Adrenal gland (tissue), 9 donors: ENCODE measurements at regions not wholly inside any gene's neighbourhood (a gene's known extent, or its start where the extent isn't known, plus 50 kb on each side); places are given as distances from the start of the nearest gene placed in this dataset.

ENCODE experiments used
- DNase-seq, 7 donors: peaks; one replicate each; pipeline ENCODE4 v3.0.0-alpha.2; 2019 to 2020
- H3K27ac ChIP-seq, 5 donors: fragments of 200-600 bp; sonication (generic) in 4 of 5; 1 replicate in 3 of 5; 2 replicates in 2 of 5; pipeline versions ENCODE4 v1.5.1 to v1.8.0; 2016 to 2020; ENCODE audit warnings: mild to moderate bottlenecking in 1 of 5
- H3K27me3 ChIP-seq: fragments of 200-600 bp; 2 replicates; pipeline ENCODE4 v1.8.0; 2021
- H3K36me3 ChIP-seq, 2 donors: fragments of 200-600 bp; replicated peaks in 1 of 2; 1 replicate in 1 of 2; 2 replicates in 1 of 2; pipeline versions ENCODE4 v1.5.1 to v1.8.0; 2018 to 2022
- H3K4me1 ChIP-seq, 2 donors: fragments of 200-600 bp; replicated peaks in 1 of 2; 1 replicate in 1 of 2; 2 replicates in 1 of 2; pipeline versions ENCODE4 v1.5.1 to v1.8.0; 2018 to 2021
- H3K4me3 ChIP-seq, 4 donors: fragments of 200-600 bp; sonication (generic) in 3 of 4; one replicate each; pipeline ENCODE4 v1.5.1; 2016 to 2018
- H3K9me3 ChIP-seq, 3 donors: fragments of 200-600 bp; sonication (generic) in 1 of 3; replicated peaks in 1 of 3; 1 replicate in 2 of 3; 2 replicates in 1 of 3; pipeline versions ENCODE4 v1.5.1 to v1.8.0; 2016 to 2021
- POLR2A ChIP-seq, 2 donors: fragments of 450-650 bp; IDR thresholded peaks; one replicate each; pipeline ENCODE4 v1.6.1; 2017; ENCODE audit warnings: antibody characterized with exemption in 2 of 2, mild to moderate bottlenecking in 2 of 2, moderate library complexity in 1 of 2
- WGBS, 4 donors: extraction: QIAGEN DNeasy Blood & Tissue Kit in 2 of 4; methylation state at CpG; one replicate each; pipeline versions ENCODE4 v1.1.5 to v1.1.7; 2013 to 2017; 5-methylcytosine and 5-hydroxymethylcytosine counted together
- intact Hi-C, 2 donors: fragments of 100-400 bp; cut with DNase I; formaldehyde crosslinking; loops; one replicate each; pipeline versions ENCODE4 v1.14.1 to v1.15.0; 2022 to 2023
- TF ChIP-seq, protein P1 (sequence below), 6 experiments: fragments of 450-650 bp in 4 of 6; fragments of 200-600 bp in 2 of 6; sonication (generic) in 1 of 6; IDR thresholded peaks; 1 replicate in 5 of 6; 2 replicates in 1 of 6; pipeline versions ENCODE4 v1.5.1 to v1.8.0; 2016 to 2021; ENCODE audit warnings: antibody characterized with exemption in 6 of 6, mild to moderate bottlenecking in 2 of 6, moderate library complexity in 1 of 6
- donor health status: healthy with polysubstance abuse.
- donor health status: Bipolar disorder and iron deficiency.
- donor health status: DM: yes; HTN: yes; CAD: no.
- donor health status: DM: no; HTN: no; CAD: no.
- donor health status: DM: no; HTN: no; CAD: no.

DNA sequence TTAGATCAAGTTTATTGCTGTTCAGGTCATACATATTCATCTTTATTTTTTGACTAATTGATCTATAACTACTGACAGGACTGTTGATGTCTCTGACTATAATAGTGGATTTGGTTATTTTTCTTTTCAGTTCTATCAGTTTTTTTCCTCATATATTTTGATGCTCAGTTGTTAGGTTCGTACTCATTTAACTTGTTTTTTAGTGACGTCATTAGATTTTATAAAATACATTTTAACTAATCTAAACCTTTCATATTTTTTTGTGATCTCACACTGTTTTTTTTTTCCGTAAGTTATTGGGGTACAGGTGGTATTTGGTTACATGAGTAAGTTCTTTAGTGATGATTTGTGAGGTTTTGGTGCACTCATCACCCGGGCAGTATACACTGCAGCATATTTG is 841.2 kb upstream of the FBXO33 start:
- no peak for DNase-seq
- TF ChIP-seq, protein P1, sequence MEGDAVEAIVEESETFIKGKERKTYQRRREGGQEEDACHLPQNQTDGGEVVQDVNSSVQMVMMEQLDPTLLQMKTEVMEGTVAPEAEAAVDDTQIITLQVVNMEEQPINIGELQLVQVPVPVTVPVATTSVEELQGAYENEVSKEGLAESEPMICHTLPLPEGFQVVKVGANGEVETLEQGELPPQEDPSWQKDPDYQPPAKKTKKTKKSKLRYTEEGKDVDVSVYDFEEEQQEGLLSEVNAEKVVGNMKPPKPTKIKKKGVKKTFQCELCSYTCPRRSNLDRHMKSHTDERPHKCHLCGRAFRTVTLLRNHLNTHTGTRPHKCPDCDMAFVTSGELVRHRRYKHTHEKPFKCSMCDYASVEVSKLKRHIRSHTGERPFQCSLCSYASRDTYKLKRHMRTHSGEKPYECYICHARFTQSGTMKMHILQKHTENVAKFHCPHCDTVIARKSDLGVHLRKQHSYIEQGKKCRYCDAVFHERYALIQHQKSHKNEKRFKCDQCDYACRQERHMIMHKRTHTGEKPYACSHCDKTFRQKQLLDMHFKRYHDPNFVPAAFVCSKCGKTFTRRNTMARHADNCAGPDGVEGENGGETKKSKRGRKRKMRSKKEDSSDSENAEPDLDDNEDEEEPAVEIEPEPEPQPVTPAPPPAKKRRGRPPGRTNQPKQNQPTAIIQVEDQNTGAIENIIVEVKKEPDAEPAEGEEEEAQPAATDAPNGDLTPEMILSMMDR (IDR thresholded peaks at IDR 0.05), result no peak
- no peak for TF ChIP-seq POLR2A (IDR thresholded peaks at IDR 0.05)
- intact Hi-C loops, result no loop called here
- H3K27me3 ChIP-seq, result no peaks in the 10 kb centered on the region
- H3K27ac ChIP-seq, result no peak overlapping the region
- no peaks in the 10 kb centered on the region for H3K36me3 ChIP-seq
- H3K4me3 ChIP-seq, result no peak overlapping the region
- H3K9me3 ChIP-seq, result no peaks in the 10 kb centered on the region
- WGBS, 4 donors, result 68 to 86% (median 76%) methylated on average over 4 of the region's 4 CpGs
- no peaks in the 10 kb centered on the region for H3K4me1 ChIP-seq

DNA sequence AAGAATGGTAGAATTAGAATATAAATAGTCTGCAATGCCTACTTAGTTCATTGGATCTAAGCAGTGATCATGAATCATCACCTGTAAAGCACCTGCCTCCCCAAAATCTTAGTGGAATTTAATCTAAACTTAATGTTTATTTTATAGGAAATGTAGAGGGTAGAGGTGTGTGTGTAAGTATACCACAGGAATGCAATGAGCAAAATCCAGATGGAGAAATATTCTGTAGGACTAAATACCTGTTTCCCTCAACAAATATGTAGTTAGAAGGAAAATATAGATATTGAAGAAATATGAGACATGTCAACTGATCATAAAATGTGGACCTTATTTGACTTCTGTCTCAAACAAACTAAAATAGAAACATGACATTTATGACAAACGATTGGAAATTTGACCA is 839.2 kb upstream of the FBXO33 start:
- Histone ChIP-seq H3K27ac (no peak overlapping the region), H3K4me1 (no peaks in the 10 kb centered on the region), H3K4me3 (no peak overlapping the region), H3K27me3 (no peaks in the 10 kb centered on the region), H3K9me3 (no peaks in the 10 kb centered on the region), H3K36me3 (no peaks in the 10 kb centered on the region)
- WGBS, 4 donors, result 50 to 69% (median 61%) methylated on average over 1 of the region's 1 CpG
- no peak for DNase-seq
- intact Hi-C loops, result no loop called here
- no peak for TF ChIP-seq POLR2A (IDR thresholded peaks at IDR 0.05)
- TF ChIP-seq, protein P1 (IDR thresholded peaks at IDR 0.05), result no peak

DNA sequence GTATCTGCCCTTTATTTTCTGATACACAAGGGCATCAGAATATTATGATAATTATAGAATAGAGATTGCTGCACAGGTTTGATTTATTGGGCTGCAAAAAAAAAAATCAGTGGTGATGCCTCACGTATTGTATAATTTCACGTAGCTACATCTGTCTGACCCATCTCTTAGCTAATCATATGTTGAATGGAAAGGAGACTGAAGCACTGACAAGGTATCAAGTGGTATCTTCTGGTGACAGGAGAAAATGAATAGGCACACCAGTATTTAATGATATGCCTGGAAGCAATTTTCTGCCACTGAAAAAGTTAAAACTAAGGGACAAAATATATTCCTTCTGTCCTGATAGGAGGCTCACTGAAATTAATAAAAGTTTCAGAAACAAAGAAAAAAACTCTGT is 837.2 kb upstream of the FBXO33 start:
- Histone ChIP-seq H3K27ac (no peak overlapping the region), H3K9me3 (no peaks in the 10 kb centered on the region), H3K4me3 (no peak overlapping the region), H3K27me3 (no peaks in the 10 kb centered on the region), H3K4me1 (no peaks in the 10 kb centered on the region), H3K36me3 (no peaks in the 10 kb centered on the region)
- DNase-seq, result no peak
- TF ChIP-seq, protein P1 (IDR thresholded peaks at IDR 0.05), result no peak
- TF ChIP-seq POLR2A (IDR thresholded peaks at IDR 0.05), result no peak
- intact Hi-C loops, result no loop called here
- 51 to 75% (median 62%) methylated on average over 2 of the region's 2 CpGs for WGBS, 4 donors

DNA sequence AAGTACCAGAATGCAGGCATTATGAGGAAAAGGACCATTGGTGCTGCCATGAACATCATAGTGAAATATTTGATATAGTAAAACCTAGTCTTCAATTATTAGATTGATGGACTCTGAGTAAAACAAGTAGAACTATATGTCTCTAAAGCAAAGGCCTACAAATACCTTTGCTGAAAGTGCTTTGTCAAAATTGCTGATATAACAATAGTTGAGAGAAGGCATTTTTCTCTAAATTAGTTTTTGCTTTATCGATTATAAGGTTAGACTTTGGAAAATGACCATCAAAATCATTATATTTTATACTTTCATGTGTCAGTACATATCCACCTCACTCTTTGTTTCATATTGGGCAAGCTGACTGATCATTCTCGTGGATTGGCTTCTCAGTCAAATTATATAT is 836.0 kb upstream of the FBXO33 start:
- WGBS, 4 donors, result 61 to 71% (median 66%) methylated on average over 2 of the region's 2 CpGs
- intact Hi-C loops, result no loop called here
- Histone ChIP-seq H3K9me3 (no peaks in the 10 kb centered on the region), H3K4me3 (no peak overlapping the region), H3K4me1 (no peaks in the 10 kb centered on the region), H3K27ac (no peak overlapping the region), H3K36me3 (no peaks in the 10 kb centered on the region), H3K27me3 (no peaks in the 10 kb centered on the region)
- DNase-seq, result no peak
- no peak for TF ChIP-seq POLR2A (IDR thresholded peaks at IDR 0.05)
- TF ChIP-seq, protein P1 (IDR thresholded peaks at IDR 0.05), result no peak
